A549 (cell line): ENCODE measurements at regions not wholly inside any gene's neighbourhood (a gene's known extent, or its start where the extent isn't known, plus 50 kb on each side); places are given as distances from the start of the nearest gene placed in this dataset.

ENCODE experiments used
- BHLHE40 ChIP-seq: IDR thresholded peaks from 2 replicates; pipeline ENCODE4 v1.6.1; 2012; ENCODE audit warnings: low read depth, low read length, inconsistent platforms
- EP300 ChIP-seq, 2 experiments: fragments of >200 bp; sonication (Bioruptor Twin); formaldehyde crosslinking; IDR thresholded peaks; 2 replicates in 1 of 2; 3 replicates in 1 of 2; pipeline ENCODE4 v1.6.1; 2016 to 2017
- MYC ChIP-seq: IDR thresholded peaks from 2 replicates; pipeline ENCODE4 v1.6.1; 2012; ENCODE audit warnings: mild to moderate bottlenecking, inconsistent platforms, low read length, improper control_type of control experiment, borderline replicate concordance
- POLR2A ChIP-seq: IDR thresholded peaks from 2 replicates; pipeline ENCODE4 v1.6.1; 2012; ENCODE audit warnings: mild to moderate bottlenecking, low read length
- RAD21 ChIP-seq, 2 experiments: fragments of >200 bp in 1 of 2; sonication (Bioruptor Twin) in 1 of 2; formaldehyde crosslinking in 1 of 2; IDR thresholded peaks in 1 of 2; conservative IDR thresholded peaks in 1 of 2; 2 replicates in 1 of 2; 3 replicates in 1 of 2; pipeline ENCODE4 v1.6.1; 2012 to 2018; ENCODE audit warnings: inconsistent platforms in 1 of 2
- TF ChIP-seq, protein P1 (sequence below): fragments of >200 bp; sonication (Bioruptor Twin); formaldehyde crosslinking; IDR thresholded peaks from 3 replicates; pipeline ENCODE4 v1.5.1; 2016

DNA sequence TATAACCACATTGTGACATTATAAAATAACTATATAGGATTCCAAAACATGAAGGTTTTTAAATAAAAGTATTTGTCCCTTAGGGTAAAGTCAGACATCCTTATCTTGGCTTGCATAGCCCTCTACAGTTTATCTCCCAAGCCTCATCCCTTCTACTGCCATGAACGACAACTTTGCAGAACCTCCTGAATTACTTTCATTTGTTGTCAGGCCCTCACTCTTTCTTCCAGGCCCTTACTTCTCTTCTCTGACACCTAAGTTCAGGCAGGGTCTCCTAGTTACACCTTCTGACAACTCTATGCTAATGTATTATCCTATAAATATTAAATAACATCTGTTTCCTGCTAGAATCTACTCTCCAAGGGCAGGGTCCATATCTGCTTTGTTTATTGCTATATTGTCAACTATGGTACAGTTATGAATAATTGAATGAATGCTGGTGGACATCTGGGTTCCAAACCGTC lies 115.7 kb upstream of the MDM1 start:
- TF ChIP-seq RAD21 (conservative IDR thresholded peaks at IDR 0.05 in 1 of 2, IDR thresholded peaks at IDR 0.05 in 1 of 2) (no peak), POLR2A (no peak), EP300 (IDR thresholded peaks at IDR 0.05) (no peak), MYC (no peak), BHLHE40 (no peak)
- TF ChIP-seq, protein P1, sequence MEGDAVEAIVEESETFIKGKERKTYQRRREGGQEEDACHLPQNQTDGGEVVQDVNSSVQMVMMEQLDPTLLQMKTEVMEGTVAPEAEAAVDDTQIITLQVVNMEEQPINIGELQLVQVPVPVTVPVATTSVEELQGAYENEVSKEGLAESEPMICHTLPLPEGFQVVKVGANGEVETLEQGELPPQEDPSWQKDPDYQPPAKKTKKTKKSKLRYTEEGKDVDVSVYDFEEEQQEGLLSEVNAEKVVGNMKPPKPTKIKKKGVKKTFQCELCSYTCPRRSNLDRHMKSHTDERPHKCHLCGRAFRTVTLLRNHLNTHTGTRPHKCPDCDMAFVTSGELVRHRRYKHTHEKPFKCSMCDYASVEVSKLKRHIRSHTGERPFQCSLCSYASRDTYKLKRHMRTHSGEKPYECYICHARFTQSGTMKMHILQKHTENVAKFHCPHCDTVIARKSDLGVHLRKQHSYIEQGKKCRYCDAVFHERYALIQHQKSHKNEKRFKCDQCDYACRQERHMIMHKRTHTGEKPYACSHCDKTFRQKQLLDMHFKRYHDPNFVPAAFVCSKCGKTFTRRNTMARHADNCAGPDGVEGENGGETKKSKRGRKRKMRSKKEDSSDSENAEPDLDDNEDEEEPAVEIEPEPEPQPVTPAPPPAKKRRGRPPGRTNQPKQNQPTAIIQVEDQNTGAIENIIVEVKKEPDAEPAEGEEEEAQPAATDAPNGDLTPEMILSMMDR, result no peak
